RWPE1 (cell line): ENCODE measurements at regions not wholly inside any gene's neighbourhood (a gene's known extent, or its start where the extent isn't known, plus 50 kb on each side); places are given as distances from the start of the nearest gene placed in this dataset.
"Not testable (repeated sequence)": the region's sequence is repeated elsewhere in the genome, so short reads cannot be mapped to it uniquely, and the experiment has no call there.

Experiments used
- CTCF ChIA-PET: fragments of 350-600 bp; sonication (Branson Sonifier 250); formaldehyde crosslinking; extraction: SDS; loops from one replicate; lab custom pipeline; 2021; lab: Yijun Ruan, JAX
- POLR2A ChIA-PET: fragments of 400-600 bp; formaldehyde crosslinking; extraction: SDS; loops from one replicate; lab custom pipeline; 2020; ENCODE audit warnings: antibody characterized with exemption; ENCODE audit not compliant: low non-redundant PET; lab: Yijun Ruan, JAX
- DNase-seq: peaks from one replicate; pipeline ENCODE4 v3.0.0; 2012; ENCODE audit warnings: low spot score
- H3K27ac ChIP-seq: fragments of 450-650 bp; 2 replicates; pipeline ENCODE4 v1.5.1; 2017
- CTCF ChIP-seq: fragments of 450-650 bp; conservative IDR thresholded peaks from 2 replicates; pipeline ENCODE4 v1.5.1; 2017; ENCODE audit warnings: low read depth, mild to moderate bottlenecking

GRCh38 chr3:65145680-65146079 lies 457.9 kb upstream of the ADAMTS9 start:
- ChIA-PET CTCF (no interaction called here), POLR2A (no interaction called here)
- no peak for TF ChIP-seq CTCF
- no peak for DNase-seq
- H3K27ac ChIP-seq: no peak overlapping the region

- no peak overlapping the region for H3K27ac ChIP-seq
- DNase-seq: no peak
- TF ChIP-seq CTCF: no peak
- ChIA-PET POLR2A (no interaction called here), CTCF (no interaction called here)
Measured at GRCh38 chr3:65144791-65145351, 457.1 kb upstream of the ADAMTS9 start.

- POLR2A ChIA-PET: no interaction called here
- no peak overlapping the region for H3K27ac ChIP-seq
- no peak for DNase-seq
- CTCF ChIA-PET: interaction anchor here (0.7 kb wide), 1 partner anchor 30 kb away, joined by 3 read pairs; no protein-coding TSS in a partner anchor
- no peak for TF ChIP-seq CTCF
Measured at GRCh38 chr3:65142456-65142855, 454.7 kb upstream of the ADAMTS9 start.

GRCh38 chr3:65138556-65138955 lies 450.8 kb upstream of the ADAMTS9 start:
- CTCF ChIA-PET: no interaction called here

GRCh38 chr3:65133752-65134151 lies 446.0 kb upstream of the ADAMTS9 start:
- DNase-seq, POLR2A ChIA-PET, H3K27ac ChIP-seq, CTCF ChIA-PET: not testable (repeated sequence)

More at GRCh38 chr3:65138556-65138955, 450.8 kb upstream of the ADAMTS9 start:
- no peak overlapping the region for H3K27ac ChIP-seq
- POLR2A ChIA-PET: no interaction called here
- no peak for TF ChIP-seq CTCF
- DNase-seq: no peak

- DNase-seq: no peak
- TF ChIP-seq CTCF: no peak
- H3K27ac ChIP-seq: no peak overlapping the region
- POLR2A ChIA-PET: no interaction called here
- CTCF ChIA-PET: no interaction called here
Measured at GRCh38 chr3:65130782-65131181, 443.0 kb upstream of the ADAMTS9 start.

- ChIA-PET POLR2A (no interaction called here), CTCF (no interaction called here)
- H3K27ac ChIP-seq: no peak overlapping the region
- DNase-seq: no peak
- no peak for TF ChIP-seq CTCF
Measured at GRCh38 chr3:65128346-65128745, 440.5 kb upstream of the ADAMTS9 start.
